ENCODE measurements at regions not wholly inside any gene's neighbourhood (a gene's known extent, or its start where the extent isn't known, plus 50 kb on each side); places are given as distances from the start of the nearest gene placed in this dataset.

- TF ChIP-seq ZNF518B (CRISPR knock-in tag; IDR thresholded peaks at IDR 0.05) = no peak
- TF ChIP-seq ZNF431 (CRISPR knock-in tag; IDR thresholded peaks at IDR 0.05) = no peak
- TF ChIP-seq PRMT5 (CRISPR knock-in tag; IDR thresholded peaks at IDR 0.05) = no peak
- no peak for TF ChIP-seq ZBTB34 (CRISPR knock-in tag; IDR thresholded peaks at IDR 0.05)
- TF ChIP-seq MEF2D (tag; conservative IDR thresholded peaks at IDR 0.05; ENCODE audit: low read depth) = no peak
- TF ChIP-seq HNRNPL (IDR thresholded peaks at IDR 0.05; ENCODE audit: low read depth, low read length) = no peak
- no peak for TF ChIP-seq SMAD4 (CRISPR knock-in tag; conservative IDR thresholded peaks at IDR 0.05)
- no peak for TF ChIP-seq ZBTB1 (CRISPR knock-in tag; IDR thresholded peaks at IDR 0.05; ENCODE audit: borderline replicate concordance, low read depth)
- TF ChIP-seq DMBX1 (CRISPR knock-in tag; IDR thresholded peaks at IDR 0.05; ENCODE audit: borderline replicate concordance) = no peak
Observed at GRCh38 chr1:112312879-112313278, 83.1 kb upstream of the CTTNBP2NL start (continued).

Data from K562 (cell line).